DMS53 treated with DMSO at 0.1 percent for 48 hours (cell line): ENCODE measurements at regions not wholly inside any gene's neighbourhood (a gene's known extent, or its start where the extent isn't known, plus 50 kb on each side); places are given as distances from the start of the nearest gene placed in this dataset.

Experiments
- DNase-seq: peaks from one replicate; lab custom pipeline; 2025; ENCODE audit not compliant: unreplicated experiment; lab: John Stamatoyannopoulos, UW

GRCh38 chr15:25181293-25182097, 226.7 kb downstream of the SNRPN start:
- DNase-seq: no peak

- no peak for DNase-seq
Observed at GRCh38 chr15:25182098-25182478, 227.3 kb downstream of the SNRPN start.

- DNase-seq: no peak
Observed at GRCh38 chr15:25182736-25183445, 228.1 kb downstream of the SNRPN start.

- no peak for DNase-seq
Observed at GRCh38 chr15:25183581-25184251, 228.9 kb downstream of the SNRPN start.

GRCh38 chr15:25184356-25185155, 229.8 kb downstream of the SNRPN start:
- DNase-seq: no peak

GRCh38 chr15:25185156-25185710, 230.4 kb downstream of the SNRPN start:
- no peak for DNase-seq

GRCh38 chr15:25185791-25186190, 231.0 kb downstream of the SNRPN start:
- DNase-seq: no peak

GRCh38 chr15:25186411-25186810, 231.6 kb downstream of the SNRPN start:
- no peak for DNase-seq

- DNase-seq: no peak
Observed at GRCh38 chr15:25186906-25187645, 232.3 kb downstream of the SNRPN start.

- DNase-seq: no peak
Observed at GRCh38 chr15:25188051-25188450, 233.3 kb downstream of the SNRPN start.

- DNase-seq: no peak
Observed at GRCh38 chr15:25188551-25189101, 233.8 kb downstream of the SNRPN start.

GRCh38 chr15:25189551-25189950, 234.8 kb downstream of the SNRPN start:
- no peak for DNase-seq

GRCh38 chr15:25192651-25193050, 237.9 kb downstream of the SNRPN start:
- no peak for DNase-seq

GRCh38 chr15:25207369-25207768, 231.5 kb downstream of the UBE3A start:
- DNase-seq: no peak

- DNase-seq: no peak
Observed at GRCh38 chr15:25208735-25209134, 230.1 kb downstream of the UBE3A start.

- DNase-seq: no peak
Observed at GRCh38 chr15:25220834-25221233, 218.0 kb downstream of the UBE3A start.

- DNase-seq: no peak
Observed at GRCh38 chr15:25224396-25224795, 214.4 kb downstream of the UBE3A start.

GRCh38 chr15:25226360-25226759, 212.5 kb downstream of the UBE3A start:
- DNase-seq: no peak

- DNase-seq: no peak
Observed at GRCh38 chr15:25228261-25228660, 210.6 kb downstream of the UBE3A start.

- DNase-seq: no peak
Observed at GRCh38 chr15:25230442-25230841, 208.4 kb downstream of the UBE3A start.
